IMR-90 (cell line): ENCODE measurements at regions not wholly inside any gene's neighbourhood (a gene's known extent, or its start where the extent isn't known, plus 50 kb on each side); places are given as distances from the start of the nearest gene placed in this dataset.

Experiments
- ATAC-seq: fragments of 200-7000 bp; cut with Tn5 transposase; 2 replicates; pipeline ENCODE4 v1.9.1; 2020; ENCODE audit warnings: low read depth, mild to moderate bottlenecking, moderate library complexity
- BruUV-seq: library from RNA; stranded (reverse); fragments of 400-500 nt; replicated peaks from 2 replicates; lab custom pipeline; 2021; lab: Mats Ljungman, UMichigan
- CTCF ChIA-PET: fragments of 300-600 bp; formaldehyde crosslinking; extraction: SDS; loops from one replicate; lab custom pipeline; 2021; ENCODE audit warnings: antibody characterized with exemption; lab: Yijun Ruan, JAX
- POLR2A ChIA-PET: fragments of 300-600 bp; sonication (Branson Sonifier 250); formaldehyde crosslinking; loops from one replicate; lab custom pipeline; 2022; ENCODE audit warnings: antibody characterized with exemption; ENCODE audit not compliant: unreplicated experiment; lab: Charles Lee
- DNase-seq: peaks from one replicate; pipeline ENCODE4 v3.0.0; 2013
- H2AFZ ChIP-seq: replicated peaks from 2 replicates; pipeline ENCODE3; 2013; ENCODE audit warnings: low read length, mild to moderate bottlenecking; ENCODE audit not compliant: poor library complexity
- H2AK5ac ChIP-seq: 2 replicates; pipeline ENCODE4 v1.6.1; 2013; ENCODE audit warnings: low read depth, low read length, inconsistent platforms
- H2AK9ac ChIP-seq: replicated peaks from 2 replicates; pipeline ENCODE3; 2013; ENCODE audit warnings: mild to moderate bottlenecking, low read depth, low read length, moderate library complexity; ENCODE audit not compliant: poor library complexity
- H2BK120ac ChIP-seq: 2 replicates; pipeline ENCODE4 v1.6.1; 2013; ENCODE audit warnings: low read depth, low read length, inconsistent platforms
- H2BK15ac ChIP-seq: 3 replicates; pipeline ENCODE4 v1.6.1; 2013; ENCODE audit warnings: low read depth, low read length, inconsistent platforms
- H2BK20ac ChIP-seq: 2 replicates; pipeline ENCODE4 v1.6.1; 2013; ENCODE audit warnings: low read depth, mild to moderate bottlenecking, inconsistent platforms, low read length, moderate library complexity
- H2BK5ac ChIP-seq: 2 replicates; pipeline ENCODE4 v1.6.1; 2013; ENCODE audit warnings: mild to moderate bottlenecking, low read depth, low read length, inconsistent platforms; ENCODE audit not compliant: poor library complexity, severe bottlenecking
- H3K14ac ChIP-seq: replicated peaks from 2 replicates; pipeline ENCODE4 v1.6.1; 2013; ENCODE audit warnings: low read depth, low read length, inconsistent platforms
- H3K18ac ChIP-seq: 2 replicates; pipeline ENCODE4 v1.6.1; 2013; ENCODE audit warnings: low read depth, low read length, control low read depth
- H3K23ac ChIP-seq: 2 replicates; pipeline ENCODE4 v1.6.1; 2013; ENCODE audit warnings: low read depth, low read length, inconsistent platforms
- H3K27ac ChIP-seq: 2 replicates; pipeline ENCODE4 v1.5.1; 2013; ENCODE audit warnings: mild to moderate bottlenecking, control low read depth, low read length; ENCODE audit not compliant: insufficient read depth
- H3K27me3 ChIP-seq: 2 replicates; pipeline ENCODE4 v1.6.1; 2013; ENCODE audit warnings: low read length; ENCODE audit not compliant: control insufficient read depth, insufficient read depth
- H3K36me3 ChIP-seq: 2 replicates; pipeline ENCODE4 v1.6.1; 2013; ENCODE audit warnings: low read length, mixed read lengths; ENCODE audit not compliant: control insufficient read depth, insufficient read depth
- H3K4ac ChIP-seq: 2 replicates; pipeline ENCODE4 v1.6.1; 2013; ENCODE audit warnings: low read depth, low read length, inconsistent platforms
- H3K4me1 ChIP-seq: 2 replicates; pipeline ENCODE4 v1.6.1; 2013; ENCODE audit warnings: low read length, mixed read lengths; ENCODE audit not compliant: control insufficient read depth, insufficient read depth
- H3K4me2 ChIP-seq: 2 replicates; pipeline ENCODE4 v1.6.1; 2013; ENCODE audit warnings: low read depth, mild to moderate bottlenecking, control low read depth, low read length, moderate library complexity
- H3K4me3 ChIP-seq: 2 replicates; pipeline ENCODE4 v1.5.1; 2013; ENCODE audit warnings: low read depth, mild to moderate bottlenecking, control low read depth, low read length, moderate library complexity; ENCODE audit not compliant: insufficient read depth
- H3K56ac ChIP-seq: 2 replicates; pipeline ENCODE4 v1.6.1; 2013; ENCODE audit warnings: low read length, inconsistent platforms; ENCODE audit not compliant: insufficient read depth; ENCODE audit errors: extremely low read depth
- H3K79me1 ChIP-seq, 2 experiments: 2 replicates each; pipeline ENCODE4 v1.6.1; 2013; ENCODE audit warnings: low read length in 2 of 2, inconsistent platforms in 1 of 2, low read depth in 1 of 2
- H3K9ac ChIP-seq: 2 replicates; pipeline ENCODE4 v1.6.1; 2013; ENCODE audit warnings: low read depth, low read length, control low read depth
- H3K9me1 ChIP-seq: 2 replicates; pipeline ENCODE4 v1.6.1; 2013; ENCODE audit warnings: low read length, inconsistent platforms; ENCODE audit not compliant: insufficient read depth
- H3K9me3 ChIP-seq: 2 replicates; pipeline ENCODE4 v1.6.1; 2013; ENCODE audit warnings: low read length; ENCODE audit not compliant: control insufficient read depth, insufficient read depth
- H4K20me1 ChIP-seq: 2 replicates; pipeline ENCODE4 v1.6.1; 2013; ENCODE audit warnings: low read length, inconsistent platforms; ENCODE audit not compliant: insufficient read depth
- H4K5ac ChIP-seq: 2 replicates; pipeline ENCODE4 v1.6.1; 2013; ENCODE audit warnings: mild to moderate bottlenecking, low read depth, low read length, control low read depth
- H4K8ac ChIP-seq, 2 experiments: 2 replicates each; pipeline ENCODE4 v1.6.1; 2013; ENCODE audit warnings: low read depth in 2 of 2, low read length in 2 of 2, control low read depth in 1 of 2, inconsistent platforms in 1 of 2
- H4K91ac ChIP-seq: 2 replicates; pipeline ENCODE4 v1.6.1; 2013; ENCODE audit warnings: low read depth, low read length, inconsistent platforms; ENCODE audit not compliant: insufficient read depth
- BHLHE40 ChIP-seq: fragments of 150-350 bp; IDR thresholded peaks from 2 replicates; pipeline ENCODE4 v1.6.1; 2016; ENCODE audit warnings: mild to moderate bottlenecking, low read depth, low read length
- CEBPB ChIP-seq: IDR thresholded peaks from 2 replicates; pipeline ENCODE4 v1.6.1; 2012; ENCODE audit warnings: low read depth, low read length, improper control_type of control experiment
- CHD1 ChIP-seq: IDR thresholded peaks from 2 replicates; pipeline ENCODE4 v1.6.1; 2012; ENCODE audit warnings: low read depth, low read length, improper control_type of control experiment
- FOS ChIP-seq: fragments of 150-350 bp; IDR thresholded peaks from 2 replicates; pipeline ENCODE4 v1.6.1; 2016; ENCODE audit warnings: low read depth, low read length
- MAFK ChIP-seq: IDR thresholded peaks from 2 replicates; pipeline ENCODE4 v1.6.1; 2012; ENCODE audit warnings: low read depth, low read length, improper control_type of control experiment
- MAZ ChIP-seq: IDR thresholded peaks from 2 replicates; pipeline ENCODE4 v1.6.1; 2012; ENCODE audit warnings: low read depth, mild to moderate bottlenecking, low read length, improper control_type of control experiment, moderate library complexity, borderline replicate concordance
- MXI1 ChIP-seq: IDR thresholded peaks from 2 replicates; pipeline ENCODE4 v1.6.1; 2012; ENCODE audit warnings: low read depth, mild to moderate bottlenecking, low read length, moderate library complexity, borderline replicate concordance
- NFE2L2 ChIP-seq: fragments of 150-350 bp; IDR thresholded peaks from 2 replicates; pipeline ENCODE4 v1.6.1; 2016; ENCODE audit warnings: low read depth, mild to moderate bottlenecking, low read length
- POLR2A ChIP-seq: IDR thresholded peaks from 2 replicates; pipeline ENCODE4 v1.6.1; 2012; ENCODE audit warnings: mild to moderate bottlenecking, low read depth, low read length
- RAD21 ChIP-seq: IDR thresholded peaks from 2 replicates; pipeline ENCODE4 v1.6.1; 2012; ENCODE audit warnings: low read length, improper control_type of control experiment
- RCOR1 ChIP-seq: IDR thresholded peaks from 2 replicates; pipeline ENCODE4 v1.6.1; 2012; ENCODE audit warnings: mild to moderate bottlenecking, low read length, improper control_type of control experiment; ENCODE audit not compliant: insufficient replicate concordance
- RFX5 ChIP-seq: IDR thresholded peaks from 2 replicates; pipeline ENCODE4 v1.8.0; 2012; ENCODE audit warnings: low read depth, mild to moderate bottlenecking, low read length, moderate library complexity
- SMC3 ChIP-seq: fragments of 150-350 bp; IDR thresholded peaks from 2 replicates; pipeline ENCODE4 v1.6.1; 2016; ENCODE audit warnings: low read depth, mild to moderate bottlenecking, antibody characterized with exemption, low read length, moderate library complexity
- WGBS, 2 experiments: methylation state at CpG; one replicate each; pipeline versions ENCODE4 v1.1.5 to v1.1.7; 2013; ENCODE audit warnings: missing lambda C conversion rate in 2 of 2; ENCODE audit not compliant: insufficient read length in 1 of 2; ENCODE audit errors: extremely low coverage in 2 of 2; 5-methylcytosine and 5-hydroxymethylcytosine counted together
- dilution Hi-C: fragments of 300-500 bp; cut with HindIII; formaldehyde crosslinking; loops from one replicate; pipeline ENCODE4 v1.14.3; 2018; ENCODE audit warnings: low sequenced_read_pairs; ENCODE audit not compliant: unreplicated experiment
- in situ Hi-C: fragments of 300-500 bp; cut with MboI; formaldehyde crosslinking; loops from 3 replicates; pipeline ENCODE4 v1.14.3; 2019; ENCODE audit warnings: low sequenced_read_pairs, inconsistent platforms, mixed read lengths
- intact Hi-C: fragments of 100-400 bp; cut with micrococcal nuclease; formaldehyde crosslinking; loops from 2 replicates; pipeline ENCODE4 v1.10.0; 2022
- TF ChIP-seq, protein P1 (sequence below): fragments of 150-350 bp; IDR thresholded peaks from 2 replicates; pipeline ENCODE4 v1.6.1; 2016; ENCODE audit warnings: low read depth, mild to moderate bottlenecking, low read length, moderate library complexity, borderline replicate concordance
- TF ChIP-seq, protein P2 (sequence below): fragments of 150-350 bp; IDR thresholded peaks from 2 replicates; pipeline ENCODE4 v1.6.1; 2017; ENCODE audit warnings: mild to moderate bottlenecking, antibody characterized with exemption, low read length, low read depth
- TF ChIP-seq, protein P3 (sequence below): conservative IDR thresholded peaks from 2 replicates; pipeline ENCODE4 v1.5.1; 2012; ENCODE audit warnings: mild to moderate bottlenecking, low read depth, low read length, improper control_type of control experiment

GRCh38 chr20:48377940-48378339, 449.9 kb downstream of the PREX1 start:
- Histone ChIP-seq H2AK5ac (no peak overlapping the region), H4K20me1 (no peaks in the 10 kb centered on the region), H2BK20ac (no peak overlapping the region), H4K91ac (no peak overlapping the region), H3K18ac (no peak overlapping the region), H3K27me3 (peaks cover 6% of the 10 kb centered on the region; the same call in 1 of the 2 replicates), H3K79me1 (no peaks in the 10 kb centered on the region), H3K9me1 (no peaks in the 10 kb centered on the region), H3K56ac (no peak overlapping the region), H3K27ac (no peak overlapping the region), H2AK9ac (no peak overlapping the region), H3K4me3 (no peak overlapping the region), H4K8ac (no peak overlapping the region), H3K14ac (no peak overlapping the region), H3K9me3 (no peaks in the 10 kb centered on the region), H3K4me2 (no peak overlapping the region), H2BK5ac (no peak overlapping the region), H2BK15ac (no peak overlapping the region), H3K4me1 (no peaks in the 10 kb centered on the region), H3K4ac (no peak overlapping the region), H3K36me3 (no peaks in the 10 kb centered on the region), H4K5ac (no peak overlapping the region), H2AFZ (no peak overlapping the region), H3K23ac (no peak overlapping the region), H2BK120ac (no peak overlapping the region), H3K9ac (no peak overlapping the region)
- BruUV-seq = no TSS peak
- no CpG with 5 or more reads among the region's 2 CpGs for WGBS, 2 experiments
- dilution Hi-C loops = no loop called here
- DNase-seq (no peak), ATAC-seq (no peak)
- intact Hi-C loops = no loop called here
- in situ Hi-C loops = no loop called here
- TF ChIP-seq, protein P1, sequence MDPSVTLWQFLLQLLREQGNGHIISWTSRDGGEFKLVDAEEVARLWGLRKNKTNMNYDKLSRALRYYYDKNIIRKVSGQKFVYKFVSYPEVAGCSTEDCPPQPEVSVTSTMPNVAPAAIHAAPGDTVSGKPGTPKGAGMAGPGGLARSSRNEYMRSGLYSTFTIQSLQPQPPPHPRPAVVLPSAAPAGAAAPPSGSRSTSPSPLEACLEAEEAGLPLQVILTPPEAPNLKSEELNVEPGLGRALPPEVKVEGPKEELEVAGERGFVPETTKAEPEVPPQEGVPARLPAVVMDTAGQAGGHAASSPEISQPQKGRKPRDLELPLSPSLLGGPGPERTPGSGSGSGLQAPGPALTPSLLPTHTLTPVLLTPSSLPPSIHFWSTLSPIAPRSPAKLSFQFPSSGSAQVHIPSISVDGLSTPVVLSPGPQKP = no peak
- no peak for TF ChIP-seq MAFK
- TF ChIP-seq, protein P2, sequence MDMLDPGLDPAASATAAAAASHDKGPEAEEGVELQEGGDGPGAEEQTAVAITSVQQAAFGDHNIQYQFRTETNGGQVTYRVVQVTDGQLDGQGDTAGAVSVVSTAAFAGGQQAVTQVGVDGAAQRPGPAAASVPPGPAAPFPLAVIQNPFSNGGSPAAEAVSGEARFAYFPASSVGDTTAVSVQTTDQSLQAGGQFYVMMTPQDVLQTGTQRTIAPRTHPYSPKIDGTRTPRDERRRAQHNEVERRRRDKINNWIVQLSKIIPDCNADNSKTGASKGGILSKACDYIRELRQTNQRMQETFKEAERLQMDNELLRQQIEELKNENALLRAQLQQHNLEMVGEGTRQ = no peak
- TF ChIP-seq RAD21 = no peak
- TF ChIP-seq CEBPB = no peak
- TF ChIP-seq POLR2A = no peak
- no peak for TF ChIP-seq BHLHE40
- TF ChIP-seq SMC3 = no peak
- no peak for TF ChIP-seq FOS
- no peak for TF ChIP-seq RFX5
- no peak for TF ChIP-seq NFE2L2
- no peak for TF ChIP-seq CHD1
- no peak for TF ChIP-seq MXI1
- TF ChIP-seq MAZ = no peak
- TF ChIP-seq, protein P3, sequence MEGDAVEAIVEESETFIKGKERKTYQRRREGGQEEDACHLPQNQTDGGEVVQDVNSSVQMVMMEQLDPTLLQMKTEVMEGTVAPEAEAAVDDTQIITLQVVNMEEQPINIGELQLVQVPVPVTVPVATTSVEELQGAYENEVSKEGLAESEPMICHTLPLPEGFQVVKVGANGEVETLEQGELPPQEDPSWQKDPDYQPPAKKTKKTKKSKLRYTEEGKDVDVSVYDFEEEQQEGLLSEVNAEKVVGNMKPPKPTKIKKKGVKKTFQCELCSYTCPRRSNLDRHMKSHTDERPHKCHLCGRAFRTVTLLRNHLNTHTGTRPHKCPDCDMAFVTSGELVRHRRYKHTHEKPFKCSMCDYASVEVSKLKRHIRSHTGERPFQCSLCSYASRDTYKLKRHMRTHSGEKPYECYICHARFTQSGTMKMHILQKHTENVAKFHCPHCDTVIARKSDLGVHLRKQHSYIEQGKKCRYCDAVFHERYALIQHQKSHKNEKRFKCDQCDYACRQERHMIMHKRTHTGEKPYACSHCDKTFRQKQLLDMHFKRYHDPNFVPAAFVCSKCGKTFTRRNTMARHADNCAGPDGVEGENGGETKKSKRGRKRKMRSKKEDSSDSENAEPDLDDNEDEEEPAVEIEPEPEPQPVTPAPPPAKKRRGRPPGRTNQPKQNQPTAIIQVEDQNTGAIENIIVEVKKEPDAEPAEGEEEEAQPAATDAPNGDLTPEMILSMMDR = no peak
- no peak for TF ChIP-seq RCOR1
- POLR2A ChIA-PET = no interaction called here
- CTCF ChIA-PET = no interaction called here
